ENCODE measurements at regions not wholly inside any gene's neighbourhood (a gene's known extent, or its start where the extent isn't known, plus 50 kb on each side); places are given as distances from the start of the nearest gene placed in this dataset.

GRCh38 chr21:22056904-22057303 lies 1058.7 kb downstream of the NCAM2 start:
- WGBS, 2 experiments, result 93 to 95% methylated on average over 5 of the region's 5 CpGs
- H3K9me3 ChIP-seq (ENCODE audit: control insufficient read depth, low read length), result no peaks in the 10 kb centered on the region

GRCh38 chr21:22062472-22063139 lies 1064.4 kb downstream of the NCAM2 start:
- no peak overlapping the region for H3K27ac ChIP-seq (ENCODE audit: insufficient read depth, low read depth, low read length, poor library complexity, severe bottlenecking)
- H3K36me3 ChIP-seq (ENCODE audit: control insufficient read depth, insufficient read depth, low read length), result no peaks in the 10 kb centered on the region
- H3K4me1 ChIP-seq (ENCODE audit: control insufficient read depth, insufficient read depth, low read length), result no peaks in the 10 kb centered on the region

More at GRCh38 chr21:22056904-22057303, 1058.7 kb downstream of the NCAM2 start:
- H3K27me3 ChIP-seq (ENCODE audit: control insufficient read depth, insufficient read depth, low read length, poor library complexity, severe bottlenecking), result no peaks in the 10 kb centered on the region
- H3K27ac ChIP-seq (ENCODE audit: insufficient read depth, low read depth, low read length, poor library complexity, severe bottlenecking), result no peak overlapping the region
- H3K4me1 ChIP-seq (ENCODE audit: control insufficient read depth, insufficient read depth, low read length), result no peaks in the 10 kb centered on the region
- H3K4me3 ChIP-seq (ENCODE audit: insufficient read depth, low read depth, low read length), result no peak overlapping the region
- no peaks in the 10 kb centered on the region for H3K36me3 ChIP-seq (ENCODE audit: control insufficient read depth, insufficient read depth, low read length)

GRCh38 chr21:22063140-22063539 lies 1064.9 kb downstream of the NCAM2 start:
- Histone ChIP-seq H3K9me3 (ENCODE audit: control insufficient read depth, low read length) (no peaks in the 10 kb centered on the region), H3K27me3 (ENCODE audit: control insufficient read depth, insufficient read depth, low read length, poor library complexity, severe bottlenecking) (no peaks in the 10 kb centered on the region), H3K4me1 (ENCODE audit: control insufficient read depth, insufficient read depth, low read length) (no peaks in the 10 kb centered on the region), H3K27ac (ENCODE audit: insufficient read depth, low read depth, low read length, poor library complexity, severe bottlenecking) (no peak overlapping the region), H3K36me3 (ENCODE audit: control insufficient read depth, insufficient read depth, low read length) (no peaks in the 10 kb centered on the region), H3K4me3 (ENCODE audit: insufficient read depth, low read depth, low read length) (no peak overlapping the region)
- WGBS, 2 experiments, result 94 to 100% methylated on average over 1 of the region's 2 CpGs

More at GRCh38 chr21:22062472-22063139, 1064.4 kb downstream of the NCAM2 start:
- Histone ChIP-seq H3K9me3 (ENCODE audit: control insufficient read depth, low read length) (no peaks in the 10 kb centered on the region), H3K4me3 (ENCODE audit: insufficient read depth, low read depth, low read length) (no peak overlapping the region), H3K27me3 (ENCODE audit: control insufficient read depth, insufficient read depth, low read length, poor library complexity, severe bottlenecking) (no peaks in the 10 kb centered on the region)

- Histone ChIP-seq H3K27me3 (ENCODE audit: control insufficient read depth, insufficient read depth, low read length, poor library complexity, severe bottlenecking) (no peaks in the 10 kb centered on the region), H3K9me3 (ENCODE audit: control insufficient read depth, low read length) (no peaks in the 10 kb centered on the region), H3K4me1 (ENCODE audit: control insufficient read depth, insufficient read depth, low read length) (peaks cover 13% of the 10 kb centered on the region), H3K27ac (ENCODE audit: insufficient read depth, low read depth, low read length, poor library complexity, severe bottlenecking) (peak overlapping the region; percentile 27), H3K36me3 (ENCODE audit: control insufficient read depth, insufficient read depth, low read length) (no peaks in the 10 kb centered on the region), H3K4me3 (ENCODE audit: insufficient read depth, low read depth, low read length) (no peak overlapping the region)
- 2 to 20% methylated on average over 1 to 2 of the region's 4 CpGs for WGBS, 2 experiments
These were observed 1078.3 kb downstream of the NCAM2 start for GRCh38 chr21:22076471-22076870.

- Histone ChIP-seq H3K9me3 (ENCODE audit: control insufficient read depth, low read length) (no peaks in the 10 kb centered on the region), H3K36me3 (ENCODE audit: control insufficient read depth, insufficient read depth, low read length) (no peaks in the 10 kb centered on the region), H3K27me3 (ENCODE audit: control insufficient read depth, insufficient read depth, low read length, poor library complexity, severe bottlenecking) (no peaks in the 10 kb centered on the region), H3K4me1 (ENCODE audit: control insufficient read depth, insufficient read depth, low read length) (no peaks in the 10 kb centered on the region), H3K27ac (ENCODE audit: insufficient read depth, low read depth, low read length, poor library complexity, severe bottlenecking) (no peak overlapping the region), H3K4me3 (ENCODE audit: insufficient read depth, low read depth, low read length) (no peak overlapping the region)
- WGBS, 2 experiments, result 95 to 97% methylated on average over 1 to 3 of the region's 3 CpGs
These were observed 1085.7 kb downstream of the NCAM2 start for GRCh38 chr21:22083899-22084298.

- Histone ChIP-seq H3K4me3 (ENCODE audit: insufficient read depth, low read depth, low read length) (no peak overlapping the region), H3K4me1 (ENCODE audit: control insufficient read depth, insufficient read depth, low read length) (no peaks in the 10 kb centered on the region), H3K27ac (ENCODE audit: insufficient read depth, low read depth, low read length, poor library complexity, severe bottlenecking) (no peak overlapping the region), H3K9me3 (ENCODE audit: control insufficient read depth, low read length) (no peaks in the 10 kb centered on the region), H3K36me3 (ENCODE audit: control insufficient read depth, insufficient read depth, low read length) (no peaks in the 10 kb centered on the region), H3K27me3 (ENCODE audit: control insufficient read depth, insufficient read depth, low read length, poor library complexity, severe bottlenecking) (no peaks in the 10 kb centered on the region)
- WGBS, 2 experiments, result 63% methylated on average over 1 of the region's 1 CpG; no CpG with 5 or more reads in 1 of the 2 experiments
These were observed 1098.1 kb downstream of the NCAM2 start for GRCh38 chr21:22096314-22096713.

- WGBS, 2 experiments, result 78% methylated on average over 2 of the region's 2 CpGs; no CpG with 5 or more reads in 1 of the 2 experiments
- no peaks in the 10 kb centered on the region for H3K4me1 ChIP-seq (ENCODE audit: control insufficient read depth, insufficient read depth, low read length)
These were observed 1108.7 kb downstream of the NCAM2 start for GRCh38 chr21:22106720-22107410.

GRCh38 chr21:22115746-22116145 lies 1117.5 kb downstream of the NCAM2 start:
- no peaks in the 10 kb centered on the region for H3K27me3 ChIP-seq (ENCODE audit: control insufficient read depth, insufficient read depth, low read length, poor library complexity, severe bottlenecking)
- H3K9me3 ChIP-seq (ENCODE audit: control insufficient read depth, low read length), result no peaks in the 10 kb centered on the region
- H3K4me1 ChIP-seq (ENCODE audit: control insufficient read depth, insufficient read depth, low read length), result no peaks in the 10 kb centered on the region
- 94 to 100% methylated on average over 2 of the region's 2 CpGs for WGBS, 2 experiments
- H3K4me3 ChIP-seq (ENCODE audit: insufficient read depth, low read depth, low read length), result no peak overlapping the region
- H3K36me3 ChIP-seq (ENCODE audit: control insufficient read depth, insufficient read depth, low read length), result no peaks in the 10 kb centered on the region
- H3K27ac ChIP-seq (ENCODE audit: insufficient read depth, low read depth, low read length, poor library complexity, severe bottlenecking), result no peak overlapping the region

More at GRCh38 chr21:22106720-22107410, 1108.7 kb downstream of the NCAM2 start:
- Histone ChIP-seq H3K27me3 (ENCODE audit: control insufficient read depth, insufficient read depth, low read length, poor library complexity, severe bottlenecking) (no peaks in the 10 kb centered on the region), H3K9me3 (ENCODE audit: control insufficient read depth, low read length) (no peaks in the 10 kb centered on the region), H3K27ac (ENCODE audit: insufficient read depth, low read depth, low read length, poor library complexity, severe bottlenecking) (no peak overlapping the region), H3K36me3 (ENCODE audit: control insufficient read depth, insufficient read depth, low read length) (no peaks in the 10 kb centered on the region), H3K4me3 (ENCODE audit: insufficient read depth, low read depth, low read length) (no peak overlapping the region)

GRCh38 chr21:22120616-22121266 lies 1122.5 kb downstream of the NCAM2 start:
- Histone ChIP-seq H3K27ac (ENCODE audit: insufficient read depth, low read depth, low read length, poor library complexity, severe bottlenecking) (no peak overlapping the region), H3K4me1 (ENCODE audit: control insufficient read depth, insufficient read depth, low read length) (no peaks in the 10 kb centered on the region), H3K9me3 (ENCODE audit: control insufficient read depth, low read length) (no peaks in the 10 kb centered on the region), H3K27me3 (ENCODE audit: control insufficient read depth, insufficient read depth, low read length, poor library complexity, severe bottlenecking) (no peaks in the 10 kb centered on the region), H3K4me3 (ENCODE audit: insufficient read depth, low read depth, low read length) (no peak overlapping the region), H3K36me3 (ENCODE audit: control insufficient read depth, insufficient read depth, low read length) (no peaks in the 10 kb centered on the region)
- WGBS, 2 experiments, result 82 to 84% methylated on average over 14 of the region's 14 CpGs

GRCh38 chr21:22125581-22125980 lies 1127.4 kb downstream of the NCAM2 start:
- Histone ChIP-seq H3K4me3 (ENCODE audit: insufficient read depth, low read depth, low read length) (no peak overlapping the region), H3K4me1 (ENCODE audit: control insufficient read depth, insufficient read depth, low read length) (no peaks in the 10 kb centered on the region), H3K9me3 (ENCODE audit: control insufficient read depth, low read length) (no peaks in the 10 kb centered on the region), H3K36me3 (ENCODE audit: control insufficient read depth, insufficient read depth, low read length) (no peaks in the 10 kb centered on the region), H3K27ac (ENCODE audit: insufficient read depth, low read depth, low read length, poor library complexity, severe bottlenecking) (no peak overlapping the region), H3K27me3 (ENCODE audit: control insufficient read depth, insufficient read depth, low read length, poor library complexity, severe bottlenecking) (no peaks in the 10 kb centered on the region)
- 95 to 97% methylated on average over 2 of the region's 2 CpGs for WGBS, 2 experiments

Measured in ectodermal cell (in vitro differentiated cells).